Stomach (tissue), 8 donors: ENCODE measurements at regions not wholly inside any gene's neighbourhood (a gene's known extent, or its start where the extent isn't known, plus 50 kb on each side); places are given as distances from the start of the nearest gene placed in this dataset.

Source experiments
- DNase-seq, 2 donors: peaks; one replicate each; pipeline versions ENCODE4 v3.0.0 to v3.0.0-alpha.2; 2013 to 2019
- H3K27ac ChIP-seq, 5 donors: fragments of 200-600 bp in 4 of 5; sonication (generic) in 4 of 5; one replicate each; pipeline ENCODE4 v1.5.1; 2013 to 2019; ENCODE audit warnings: mild to moderate bottlenecking in 1 of 5, moderate library complexity in 1 of 5
- H3K27me3 ChIP-seq, 3 donors: fragments of 200-600 bp; sonication (generic); one replicate each; pipeline ENCODE4 v1.5.1; 2017 to 2019; ENCODE audit warnings: mixed run types in 1 of 3
- H3K36me3 ChIP-seq, 4 donors: fragments of 200-600 bp; sonication (generic); 1 replicate in 3 of 4; 2 replicates in 1 of 4; pipeline ENCODE4 v1.5.1; 2016 to 2019
- H3K4me1 ChIP-seq, 4 donors: fragments of 200-600 bp; sonication (generic); one replicate each; pipeline ENCODE4 v1.5.1; 2016 to 2019
- H3K4me3 ChIP-seq, 4 donors: fragments of 200-600 bp; sonication (generic) in 3 of 4; one replicate each; pipeline ENCODE4 v1.5.1; 2016 to 2019; ENCODE audit warnings: mild to moderate bottlenecking in 1 of 4
- H3K9me3 ChIP-seq, 4 donors: fragments of 200-600 bp; sonication (generic); one replicate each; pipeline ENCODE4 v1.5.1; 2016 to 2019
- EP300 ChIP-seq: sonication (generic); formaldehyde crosslinking; IDR thresholded peaks from one replicate; pipeline ENCODE4 v1.6.1; 2017; ENCODE audit warnings: antibody characterized with exemption
- POLR2A ChIP-seq, 4 donors: fragments of 450-650 bp; IDR thresholded peaks; one replicate each; pipeline ENCODE4 v1.6.1; 2016; ENCODE audit warnings: antibody characterized with exemption in 4 of 4, control low read depth in 2 of 4, mild to moderate bottlenecking in 1 of 4, moderate library complexity in 1 of 4
- POLR2AphosphoS5 ChIP-seq, 3 donors: sonication (generic); formaldehyde crosslinking; IDR thresholded peaks; one replicate each; pipeline ENCODE4 v1.6.1; 2016; ENCODE audit warnings: antibody characterized with exemption in 3 of 3
- WGBS, 5 donors: extraction: QIAGEN DNeasy Blood & Tissue Kit in 3 of 5; methylation state at CpG; one replicate each; pipeline versions ENCODE4 v1.1.5 to v1.1.7; 2013 to 2018; 5-methylcytosine and 5-hydroxymethylcytosine counted together
- intact Hi-C: fragments of 100-400 bp; cut with DNase I; formaldehyde crosslinking; loops from one replicate; pipeline ENCODE4 v1.15.1; 2023; ENCODE audit warnings: low total_unique reads
- TF ChIP-seq, protein P1 (sequence below), 7 experiments: fragments of 450-650 bp in 4 of 7; fragments of 200-600 bp in 3 of 7; sonication (generic) in 3 of 7; IDR thresholded peaks; one replicate each; pipeline ENCODE4 v1.5.1; 2016 to 2019; ENCODE audit warnings: antibody characterized with exemption in 7 of 7, control low read depth in 2 of 7, mild to moderate bottlenecking in 1 of 7
- donor health status: healthy with polysubstance abuse.
- donor health status: Bipolar disorder and iron deficiency.
- donor health status: healthy.

DNA sequence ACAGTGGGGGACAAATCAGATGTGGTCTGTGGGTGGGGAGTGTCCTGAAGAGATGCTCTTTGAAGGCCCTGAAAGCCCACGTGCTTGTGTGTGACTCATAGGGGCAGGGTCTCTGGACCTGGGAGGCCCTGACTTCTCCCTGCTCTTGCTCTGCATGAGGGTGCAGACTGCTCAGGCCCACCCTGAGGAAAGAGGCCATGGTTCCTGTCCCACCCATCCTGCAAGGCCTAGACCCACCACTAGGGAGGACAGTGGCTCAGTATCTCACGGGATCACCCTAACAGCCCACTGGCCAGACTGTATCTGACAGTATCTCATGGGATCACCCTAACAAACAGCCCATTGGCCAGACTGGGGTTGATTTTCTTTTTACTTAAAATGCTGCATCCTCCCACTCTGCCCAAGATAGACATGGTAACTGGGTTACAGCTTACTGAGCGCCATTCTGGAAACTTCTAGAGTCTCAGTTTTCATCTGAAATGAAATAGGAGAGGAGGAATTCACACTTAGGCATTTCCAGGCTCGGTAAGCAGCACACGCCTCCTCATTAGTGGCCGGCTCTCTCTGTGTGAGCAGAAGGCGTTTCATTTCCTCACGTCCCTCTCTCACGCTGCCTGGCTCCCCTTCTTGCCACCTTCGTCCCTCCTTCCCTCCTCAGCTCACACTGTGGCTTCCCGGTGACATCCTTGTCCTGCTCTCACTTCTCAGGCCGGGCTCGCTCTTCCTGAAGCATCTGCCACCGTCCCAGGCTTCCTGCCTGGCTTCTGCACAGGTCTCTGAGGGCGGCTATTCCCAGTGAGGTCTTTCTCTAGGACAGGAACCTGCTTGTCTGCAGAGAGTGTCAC is 242.6 kb downstream of the GLRX3 start:
- DNase-seq, result no peak
- H3K27ac ChIP-seq, result no peak overlapping the region
- H3K36me3 ChIP-seq, result no peaks in the 10 kb centered on the region
- peaks cover 0 to 18% (median 0%) of the 10 kb centered on the region in 3 donors for H3K27me3 ChIP-seq
- H3K9me3 ChIP-seq, result peaks cover 0 to 35% (median 16%) of the 10 kb centered on the region in 4 donors
- intact Hi-C loops, result no loop called here
- TF ChIP-seq, protein P1, sequence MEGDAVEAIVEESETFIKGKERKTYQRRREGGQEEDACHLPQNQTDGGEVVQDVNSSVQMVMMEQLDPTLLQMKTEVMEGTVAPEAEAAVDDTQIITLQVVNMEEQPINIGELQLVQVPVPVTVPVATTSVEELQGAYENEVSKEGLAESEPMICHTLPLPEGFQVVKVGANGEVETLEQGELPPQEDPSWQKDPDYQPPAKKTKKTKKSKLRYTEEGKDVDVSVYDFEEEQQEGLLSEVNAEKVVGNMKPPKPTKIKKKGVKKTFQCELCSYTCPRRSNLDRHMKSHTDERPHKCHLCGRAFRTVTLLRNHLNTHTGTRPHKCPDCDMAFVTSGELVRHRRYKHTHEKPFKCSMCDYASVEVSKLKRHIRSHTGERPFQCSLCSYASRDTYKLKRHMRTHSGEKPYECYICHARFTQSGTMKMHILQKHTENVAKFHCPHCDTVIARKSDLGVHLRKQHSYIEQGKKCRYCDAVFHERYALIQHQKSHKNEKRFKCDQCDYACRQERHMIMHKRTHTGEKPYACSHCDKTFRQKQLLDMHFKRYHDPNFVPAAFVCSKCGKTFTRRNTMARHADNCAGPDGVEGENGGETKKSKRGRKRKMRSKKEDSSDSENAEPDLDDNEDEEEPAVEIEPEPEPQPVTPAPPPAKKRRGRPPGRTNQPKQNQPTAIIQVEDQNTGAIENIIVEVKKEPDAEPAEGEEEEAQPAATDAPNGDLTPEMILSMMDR (IDR thresholded peaks at IDR 0.05), result no peak
- TF ChIP-seq POLR2A (IDR thresholded peaks at IDR 0.05) (no peak), POLR2AphosphoS5 (IDR thresholded peaks at IDR 0.05) (no peak), EP300 (no peak)
- H3K4me1 ChIP-seq, result no peaks in the 10 kb centered on the region
- 43 to 61% (median 54%) methylated on average over 13 to 15 of the region's 15 CpGs for WGBS, 5 donors
- no peak overlapping the region for H3K4me3 ChIP-seq

DNA sequence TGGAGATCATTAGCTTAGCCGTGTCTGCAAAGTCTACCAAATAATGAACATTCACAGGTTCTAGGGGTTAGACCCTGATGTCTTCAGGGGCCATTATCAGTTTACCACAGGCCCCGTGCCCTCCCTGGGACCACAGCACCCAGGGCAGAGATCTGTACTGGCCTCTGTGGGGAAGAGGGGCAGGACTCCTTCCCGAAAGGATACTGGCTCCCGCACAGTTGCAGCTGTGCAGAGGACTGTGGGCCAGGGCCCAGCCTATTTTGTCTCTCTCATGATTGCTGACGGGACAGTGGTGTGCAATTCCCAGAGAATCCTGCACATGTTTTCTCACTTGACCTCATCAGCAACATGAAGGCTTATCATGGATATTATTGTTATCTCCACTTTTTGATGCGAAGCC is 243.9 kb downstream of the GLRX3 start:
- Histone ChIP-seq H3K4me3 (no peak overlapping the region), H3K9me3 (peaks cover 0 to 35% (median 16%) of the 10 kb centered on the region in 4 donors), H3K36me3 (no peaks in the 10 kb centered on the region), H3K27ac (no peak overlapping the region), H3K4me1 (no peaks in the 10 kb centered on the region), H3K27me3 (peaks cover 0 to 18% (median 0%) of the 10 kb centered on the region in 3 donors)
- no peak for DNase-seq
- no peak for TF ChIP-seq POLR2AphosphoS5 (IDR thresholded peaks at IDR 0.05)
- TF ChIP-seq, protein P1 (IDR thresholded peaks at IDR 0.05), result no peak
- TF ChIP-seq POLR2A (IDR thresholded peaks at IDR 0.05), result no peak
- TF ChIP-seq EP300, result no peak
- intact Hi-C loops, result no loop called here
- WGBS, 5 donors, result 40 to 82% (median 49%) methylated on average over 4 to 6 of the region's 6 CpGs

DNA sequence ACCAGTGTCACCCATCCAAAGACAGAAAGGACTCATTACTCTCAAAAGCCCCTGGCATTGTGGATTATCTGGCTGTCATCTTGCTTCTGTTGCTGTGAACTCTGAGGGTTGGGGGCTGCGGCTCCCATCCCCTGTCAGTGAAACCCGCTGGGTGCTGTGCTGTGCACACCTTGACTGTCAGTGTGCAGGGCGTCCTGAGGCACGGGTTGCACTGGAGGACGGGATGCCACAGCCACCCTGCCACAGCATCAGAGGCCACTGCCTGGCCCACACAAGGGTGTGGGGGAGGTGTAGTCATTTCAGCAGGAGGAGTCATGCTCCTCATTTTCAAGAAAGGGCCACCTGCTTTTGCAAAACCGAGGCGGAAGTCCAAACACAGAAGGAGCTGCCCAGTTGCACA is 245.8 kb downstream of the GLRX3 start:
- Histone ChIP-seq H3K4me1 (no peaks in the 10 kb centered on the region), H3K4me3 (no peak overlapping the region), H3K27ac (no peak overlapping the region), H3K9me3 (peaks cover 0 to 26% (median 15%) of the 10 kb centered on the region in 4 donors), H3K27me3 (peaks cover 0 to 18% (median 0%) of the 10 kb centered on the region in 3 donors), H3K36me3 (no peaks in the 10 kb centered on the region)
- DNase-seq, result no peak
- intact Hi-C loops, result no loop called here
- TF ChIP-seq POLR2A (IDR thresholded peaks at IDR 0.05) (no peak), POLR2AphosphoS5 (IDR thresholded peaks at IDR 0.05) (no peak)
- WGBS, 5 donors, result 82 to 95% (median 88%) methylated on average over 7 of the region's 7 CpGs

DNA sequence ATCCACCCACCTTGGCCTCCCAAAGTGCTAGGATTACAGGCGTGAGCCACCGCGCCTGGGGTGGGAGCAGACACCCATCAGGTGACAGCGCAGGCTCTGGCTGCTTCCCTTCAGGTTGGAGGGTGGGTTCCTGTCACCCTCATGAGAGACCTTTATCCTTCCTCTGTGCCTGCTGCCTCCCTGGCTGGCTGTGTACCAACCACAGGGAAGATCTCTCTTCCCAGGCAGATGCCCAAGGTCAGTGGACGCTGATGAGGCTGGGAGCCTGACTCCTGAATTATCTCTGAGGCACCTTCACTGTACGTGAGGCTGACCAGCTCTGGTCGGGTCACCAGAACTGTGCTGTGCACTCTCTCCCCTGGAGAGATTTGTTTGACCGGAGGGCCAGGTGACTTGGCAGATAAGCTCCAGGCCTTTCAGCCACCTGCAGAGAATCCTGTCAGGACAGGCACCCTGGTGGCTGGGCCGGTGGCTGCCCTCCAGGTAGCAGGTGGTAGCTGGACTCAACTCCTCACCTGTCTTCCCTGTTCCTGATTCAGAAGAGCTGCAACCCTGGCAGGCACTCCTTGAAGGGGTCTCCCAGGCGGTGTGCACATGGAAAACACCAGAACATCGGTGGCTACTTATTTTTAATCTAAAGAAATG is 251.9 kb downstream of the GLRX3 start:
- no peak for DNase-seq
- intact Hi-C loops, result no loop called here

More for the DNA sequence above, 251.9 kb downstream of the GLRX3 start:
- no peaks in the 10 kb centered on the region for H3K36me3 ChIP-seq
- 41 to 75% (median 62%) methylated on average over 7 to 11 of the region's 11 CpGs for WGBS, 5 donors
- H3K4me1 ChIP-seq, result no peaks in the 10 kb centered on the region
- H3K27ac ChIP-seq, result no peak overlapping the region
- H3K27me3 ChIP-seq, result peaks cover 0 to 7% (median 0%) of the 10 kb centered on the region in 3 donors
- no peak for TF ChIP-seq EP300
- TF ChIP-seq, protein P1 (IDR thresholded peaks at IDR 0.05), result no peak
- no peak for TF ChIP-seq POLR2AphosphoS5 (IDR thresholded peaks at IDR 0.05)
- TF ChIP-seq POLR2A (IDR thresholded peaks at IDR 0.05), result no peak
- H3K4me3 ChIP-seq, result no peak overlapping the region
- H3K9me3 ChIP-seq, result peaks cover 0 to 40% (median 25%) of the 10 kb centered on the region in 4 donors
